ENCODE measurements at regions not wholly inside any gene's neighbourhood (a gene's known extent, or its start where the extent isn't known, plus 50 kb on each side); places are given as distances from the start of the nearest gene placed in this dataset.

GRCh38 chr3:163018067-163018466, 1521.5 kb downstream of the OTOL1 start:
- H3K27ac ChIP-seq = no peak overlapping the region
- intact Hi-C loops (cut with DNase I) = no loop called here
- H3K9me3 ChIP-seq = no peaks in the 10 kb centered on the region
- DNase-seq (no peak), ATAC-seq (no peak)
- H3K4me3 ChIP-seq = no peak overlapping the region
- H3K27me3 ChIP-seq = no peaks in the 10 kb centered on the region
- H3K36me3 ChIP-seq = no peaks in the 10 kb centered on the region
- no peak for TF ChIP-seq CTCF (IDR thresholded peaks at IDR 0.05)
- H3K4me1 ChIP-seq = no peaks in the 10 kb centered on the region

- no peak for TF ChIP-seq CTCF (IDR thresholded peaks at IDR 0.05)
- Histone ChIP-seq H3K27ac (no peak overlapping the region), H3K4me1 (no peaks in the 10 kb centered on the region), H3K9me3 (no peaks in the 10 kb centered on the region), H3K36me3 (no peaks in the 10 kb centered on the region), H3K4me3 (no peak overlapping the region), H3K27me3 (no peaks in the 10 kb centered on the region)
- ATAC-seq = no peak
- intact Hi-C loops (cut with DNase I) = no loop called here
- no peak for DNase-seq
Observed at GRCh38 chr3:163018664-163019063, 1522.1 kb downstream of the OTOL1 start.

GRCh38 chr3:163019260-163019659, 1522.7 kb downstream of the OTOL1 start:
- no peak overlapping the region for H3K4me3 ChIP-seq
- intact Hi-C loops (cut with DNase I) = no loop called here

GRCh38 chr3:163033652-163034051, 1537.0 kb downstream of the OTOL1 start:
- TF ChIP-seq CTCF (IDR thresholded peaks at IDR 0.05) = no peak
- H3K27ac ChIP-seq = no peak overlapping the region
- H3K9me3 ChIP-seq = no peaks in the 10 kb centered on the region
- no peak for DNase-seq
- H3K4me3 ChIP-seq = no peak overlapping the region
- no peaks in the 10 kb centered on the region for H3K27me3 ChIP-seq
- intact Hi-C loops (cut with DNase I) = no loop called here
- H3K4me1 ChIP-seq = no peaks in the 10 kb centered on the region
- H3K36me3 ChIP-seq = no peaks in the 10 kb centered on the region
- no peak for ATAC-seq

More at GRCh38 chr3:163019260-163019659, 1522.7 kb downstream of the OTOL1 start:
- no peak for DNase-seq
- no peak for TF ChIP-seq CTCF (IDR thresholded peaks at IDR 0.05)
- no peaks in the 10 kb centered on the region for H3K9me3 ChIP-seq
- no peak overlapping the region for H3K27ac ChIP-seq
- H3K27me3 ChIP-seq = no peaks in the 10 kb centered on the region
- no peaks in the 10 kb centered on the region for H3K4me1 ChIP-seq
- no peak for ATAC-seq
- H3K36me3 ChIP-seq = no peaks in the 10 kb centered on the region

- intact Hi-C loops (cut with DNase I) = no loop called here
- DNase-seq (no peak), ATAC-seq (no peak)
- Histone ChIP-seq H3K27me3 (no peaks in the 10 kb centered on the region), H3K9me3 (no peaks in the 10 kb centered on the region), H3K4me3 (no peak overlapping the region), H3K4me1 (no peaks in the 10 kb centered on the region), H3K27ac (no peak overlapping the region), H3K36me3 (no peaks in the 10 kb centered on the region)
- no peak for TF ChIP-seq CTCF (IDR thresholded peaks at IDR 0.05)
Observed at GRCh38 chr3:163039636-163040035, 1543.0 kb downstream of the OTOL1 start.

- H3K36me3 ChIP-seq = no peaks in the 10 kb centered on the region
- no peak for DNase-seq
- H3K4me3 ChIP-seq = no peak overlapping the region
- intact Hi-C loops (cut with DNase I) = no loop called here
- H3K4me1 ChIP-seq = no peaks in the 10 kb centered on the region
- ATAC-seq = no peak
- TF ChIP-seq CTCF (IDR thresholded peaks at IDR 0.05) = no peak
- no peaks in the 10 kb centered on the region for H3K27me3 ChIP-seq
- no peaks in the 10 kb centered on the region for H3K9me3 ChIP-seq
- no peak overlapping the region for H3K27ac ChIP-seq
Observed at GRCh38 chr3:163043074-163043473, 1546.5 kb downstream of the OTOL1 start.

Measured in upper lobe of right lung (tissue), 1 donor.